AG04449 (cell line): ENCODE measurements at regions not wholly inside any gene's neighbourhood (a gene's known extent, or its start where the extent isn't known, plus 50 kb on each side); places are given as distances from the start of the nearest gene placed in this dataset.
"Not testable (repeated sequence)": the region's sequence is repeated elsewhere in the genome, so short reads cannot be mapped to it uniquely, and the experiment has no call there.

ENCODE experiments used
- CTCF ChIA-PET: fragments of 350-600 bp; formaldehyde crosslinking; extraction: SDS; loops from one replicate; lab custom pipeline; 2021; ENCODE audit warnings: antibody characterized with exemption; lab: Yijun Ruan, JAX
- POLR2A ChIA-PET: fragments of 400-600, 350-600 bp; formaldehyde crosslinking; extraction: SDS; loops from one replicate; lab custom pipeline; 2020; ENCODE audit warnings: antibody characterized with exemption, inconsistent platforms; lab: Yijun Ruan, JAX
- DNase-seq: peaks from one replicate; pipeline ENCODE4 v3.0.0-alpha.2; 2010; ENCODE audit warnings: low read depth, low spot score
- H3K4me3 ChIP-seq: 2 replicates; pipeline ENCODE4 v1.5.1; 2011; ENCODE audit warnings: low read depth, mild to moderate bottlenecking, control low read depth, low read length
- CTCF ChIP-seq: IDR thresholded peaks from one replicate; pipeline ENCODE4 v1.5.1; 2011; ENCODE audit warnings: mild to moderate bottlenecking, moderate library complexity, low read length, control low read depth, inconsistent platforms; ENCODE audit not compliant: insufficient read depth; ENCODE audit errors: missing control alignments

- H3K4me3 ChIP-seq, result no peak overlapping the region
- no peak for DNase-seq
- CTCF ChIA-PET, result interaction anchor here (0.8 to 3.7 kb wide), 5 partner anchors 14 to 455 kb away, joined by 3 to 13 read pairs (median 3); no protein-coding TSS in a partner anchor
- no peak for TF ChIP-seq CTCF
- POLR2A ChIA-PET, result no interaction called here
Measured at GRCh38 chr11:45391168-45391850, 105.2 kb upstream of the SYT13 start.

DNA sequence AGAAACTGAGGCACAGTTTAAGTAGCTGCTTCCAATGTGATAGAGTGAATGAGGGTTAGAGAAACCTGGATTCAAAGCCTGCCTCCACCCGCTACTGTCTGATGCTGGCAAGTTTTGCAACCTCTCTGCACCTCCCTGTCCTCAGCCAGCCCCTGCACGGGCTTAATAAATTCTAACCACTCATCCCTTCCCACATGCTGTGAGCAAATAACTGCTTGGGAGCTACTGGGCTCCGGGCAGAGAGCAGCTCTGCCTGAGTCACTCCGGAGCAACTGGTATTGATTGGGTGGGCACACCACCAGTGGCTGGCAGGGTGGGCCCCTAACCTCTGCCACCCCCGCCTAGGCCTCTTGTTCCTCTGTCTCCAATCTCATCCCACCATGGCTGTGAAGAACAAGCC, 104.3 kb upstream of the SYT13 start:
- H3K4me3 ChIP-seq, result no peak overlapping the region
- no peak for DNase-seq
- TF ChIP-seq CTCF, result no peak
- CTCF ChIA-PET, result interaction anchor here (0.6 to 1.1 kb wide), 2 partner anchors 16 to 264 kb away, joined by 3 to 4 read pairs; no protein-coding TSS in a partner anchor
- POLR2A ChIA-PET, result no interaction called here

DNA sequence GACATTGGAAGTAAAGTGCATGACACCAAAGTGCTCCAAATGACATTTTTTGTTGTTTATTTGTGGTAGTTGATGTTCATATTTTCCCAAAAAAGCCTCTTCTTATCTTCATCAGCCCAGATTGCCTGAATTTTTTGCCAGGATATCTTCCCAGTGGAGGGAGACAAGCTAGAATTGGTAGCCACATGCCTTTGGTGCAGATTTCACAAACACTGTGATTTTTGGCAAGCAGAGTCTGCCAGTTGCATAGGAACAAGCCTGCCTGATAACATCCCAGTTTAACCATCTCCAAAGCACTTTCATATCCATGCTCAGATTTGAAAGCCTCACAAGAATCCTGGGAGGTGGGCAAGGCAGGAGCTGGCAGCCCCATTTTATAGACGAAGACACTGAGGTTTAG, 102.3 kb upstream of the SYT13 start:
- no peak for DNase-seq
- ChIA-PET POLR2A (no interaction called here), CTCF (interaction anchor here (1.0 to 1.3 kb wide), 4 partner anchors 16 to 383 kb away, joined by 3 to 6 read pairs (median 3); no protein-coding TSS in a partner anchor)
- TF ChIP-seq CTCF, result no peak
- no peak overlapping the region for H3K4me3 ChIP-seq

GRCh38 chr11:45387885-45388284, 101.7 kb upstream of the SYT13 start:
- CTCF ChIA-PET, result interaction anchor here (1.1 kb wide), 1 partner anchor 267 kb away, joined by 3 read pairs; no protein-coding TSS in a partner anchor
- H3K4me3 ChIP-seq, DNase-seq, POLR2A ChIA-PET: not testable (repeated sequence)

- CTCF ChIA-PET, result interaction anchor here (1.5 to 1.8 kb wide), 2 partner anchors 15 to 268 kb away, joined by 6 read pairs; no protein-coding TSS in a partner anchor
- POLR2A ChIA-PET, result no interaction called here
- no peak for TF ChIP-seq CTCF
- H3K4me3 ChIP-seq, result no peak overlapping the region
- DNase-seq, result no peak
Measured at GRCh38 chr11:45386972-45387371, 100.8 kb upstream of the SYT13 start.

DNA sequence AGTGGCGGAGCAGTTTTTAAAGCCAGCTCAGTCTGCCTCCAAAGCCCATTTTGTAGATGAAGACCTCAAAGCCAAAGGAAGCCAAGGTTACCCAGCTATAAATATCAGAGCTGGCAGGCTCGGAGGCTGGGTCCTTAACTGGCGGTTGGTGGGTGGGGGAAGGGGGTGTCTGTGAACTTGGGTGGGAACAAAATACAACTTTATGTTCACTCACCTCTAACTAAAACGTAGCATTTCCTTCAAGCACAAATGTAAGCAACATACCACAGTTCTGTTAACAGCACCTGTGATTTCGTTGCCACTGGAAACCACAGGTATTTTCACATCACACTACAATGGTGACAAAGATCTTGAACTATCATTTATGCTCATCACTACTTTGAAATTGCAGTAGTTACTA, 99.7 kb upstream of the SYT13 start:
- ChIA-PET POLR2A (no interaction called here), CTCF (interaction anchor here (1.5 to 1.8 kb wide), 2 partner anchors 14 to 269 kb away, joined by 6 read pairs; no protein-coding TSS in a partner anchor)
- no peak for DNase-seq
- H3K4me3 ChIP-seq, result no peak overlapping the region
- no peak for TF ChIP-seq CTCF
